SH-SY5Y (cell line): ENCODE measurements at regions not wholly inside any gene's neighbourhood (a gene's known extent, or its start where the extent isn't known, plus 50 kb on each side); places are given as distances from the start of the nearest gene placed in this dataset.

Experiments used
- GATA2 ChIP-seq: IDR thresholded peaks from 2 replicates; pipeline ENCODE4 v1.6.1; 2011; ENCODE audit warnings: mild to moderate bottlenecking, low read depth, low read length
- GATA3 ChIP-seq: IDR thresholded peaks from 2 replicates; pipeline ENCODE4 v1.6.1; 2011; ENCODE audit warnings: low read depth, mild to moderate bottlenecking, low read length, moderate library complexity

DNA sequence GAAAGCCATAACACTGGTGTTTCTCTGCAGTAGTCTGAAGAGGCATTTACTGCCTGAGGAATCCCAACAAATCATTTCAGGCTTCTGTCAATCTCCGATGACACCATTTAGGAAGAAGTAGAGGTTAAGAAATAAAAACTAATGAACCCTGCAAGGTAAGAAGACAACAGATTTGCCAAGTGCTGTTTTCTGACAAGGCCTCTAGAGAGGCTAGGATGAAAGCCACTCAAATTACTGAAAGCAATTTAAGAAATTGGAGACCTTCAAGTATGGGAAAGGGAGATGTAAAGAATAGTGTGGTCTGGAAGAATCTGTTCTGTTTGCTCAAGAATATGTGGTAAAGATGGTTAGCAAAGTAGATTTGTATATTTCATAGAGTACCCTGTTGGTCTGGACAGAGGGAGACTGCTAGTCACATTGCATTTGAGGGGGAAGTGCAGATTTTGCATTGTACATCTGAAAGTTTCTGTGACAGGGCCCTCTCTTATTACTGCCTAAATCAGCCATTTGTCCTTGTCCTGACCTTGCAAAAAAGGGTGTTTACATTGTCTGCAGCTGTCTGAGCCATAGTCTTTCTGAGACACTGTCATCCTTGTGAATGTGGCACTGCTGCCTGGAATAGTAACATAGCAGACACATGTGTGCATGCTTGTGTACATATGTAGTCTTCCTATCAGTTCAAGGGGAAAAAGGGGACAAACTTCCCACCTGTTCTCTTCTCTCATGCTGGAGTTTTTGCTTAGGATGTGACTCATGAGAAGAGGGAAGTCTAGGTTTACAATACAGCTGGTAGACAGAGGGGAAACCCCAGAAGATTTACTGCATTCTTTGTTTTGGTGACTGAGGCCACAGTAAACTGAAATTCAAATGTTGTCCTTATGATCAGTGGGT is 640.2 kb upstream of the KIRREL3 start:
- no peak for TF ChIP-seq GATA3
- no peak for TF ChIP-seq GATA2
